COR-L47 (cell line): ENCODE measurements at regions not wholly inside any gene's neighbourhood (a gene's known extent, or its start where the extent isn't known, plus 50 kb on each side); places are given as distances from the start of the nearest gene placed in this dataset.
"Not testable (repeated sequence)": the region's sequence is repeated elsewhere in the genome, so short reads cannot be mapped to it uniquely, and the experiment has no call there.

ENCODE experiments used
- DNase-seq: peaks from one replicate; lab custom pipeline; 2025; lab: John Stamatoyannopoulos, UW

DNA sequence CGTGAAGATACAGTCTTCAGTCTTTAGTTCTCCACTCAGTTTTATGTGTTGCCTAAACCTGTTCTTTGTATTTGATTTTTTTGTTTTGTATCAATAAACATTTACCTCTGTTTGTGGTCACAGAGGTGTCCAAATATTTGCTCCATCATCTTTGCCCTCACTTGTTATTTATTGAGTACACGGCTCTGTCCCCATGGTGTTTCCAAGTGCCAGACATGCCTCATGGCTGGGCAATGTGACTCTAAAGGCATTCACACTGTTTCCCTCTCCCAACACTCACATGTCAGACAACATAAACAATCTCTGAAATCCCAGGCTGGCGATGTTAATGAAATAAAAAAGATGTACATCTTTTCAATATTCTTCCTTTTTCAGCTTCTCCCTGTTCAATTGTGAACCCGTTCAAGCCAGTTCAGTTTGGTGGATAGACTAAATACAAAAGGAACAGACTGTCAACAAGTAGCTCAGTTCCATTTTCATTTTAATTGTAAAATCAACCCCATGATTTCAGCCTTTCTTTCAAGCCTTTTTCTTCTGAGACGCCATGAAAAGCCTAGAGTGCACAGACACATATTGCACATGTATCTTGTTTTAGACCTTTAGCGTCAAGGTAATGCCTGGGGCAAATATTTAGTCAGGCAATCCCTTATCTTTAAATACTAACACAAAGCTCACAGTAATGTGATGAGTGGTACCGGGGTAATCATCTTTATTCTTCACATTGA is 680.7 kb downstream of the GALC start:
- peak; percentile 20 for DNase-seq

DNA sequence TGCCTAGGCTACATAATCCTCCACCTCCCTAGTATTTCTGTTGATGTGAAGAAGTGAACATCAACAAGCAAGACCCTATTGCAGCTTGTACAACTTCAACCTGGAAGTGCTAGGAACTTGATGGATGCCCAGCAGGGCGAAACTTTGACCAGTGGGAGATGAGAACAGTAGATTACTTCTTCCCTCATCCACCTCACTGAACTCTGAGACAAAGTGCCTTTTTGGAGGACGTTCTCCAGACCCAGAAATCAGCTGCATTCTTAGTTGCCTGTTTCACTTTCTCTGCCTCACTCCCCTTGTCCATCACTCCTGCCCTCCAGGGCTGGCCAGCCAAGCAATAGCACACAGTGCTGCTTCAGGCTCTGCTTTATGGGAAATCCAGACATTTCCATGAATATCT is 683.4 kb downstream of the GALC start:
- no peak for DNase-seq

DNA sequence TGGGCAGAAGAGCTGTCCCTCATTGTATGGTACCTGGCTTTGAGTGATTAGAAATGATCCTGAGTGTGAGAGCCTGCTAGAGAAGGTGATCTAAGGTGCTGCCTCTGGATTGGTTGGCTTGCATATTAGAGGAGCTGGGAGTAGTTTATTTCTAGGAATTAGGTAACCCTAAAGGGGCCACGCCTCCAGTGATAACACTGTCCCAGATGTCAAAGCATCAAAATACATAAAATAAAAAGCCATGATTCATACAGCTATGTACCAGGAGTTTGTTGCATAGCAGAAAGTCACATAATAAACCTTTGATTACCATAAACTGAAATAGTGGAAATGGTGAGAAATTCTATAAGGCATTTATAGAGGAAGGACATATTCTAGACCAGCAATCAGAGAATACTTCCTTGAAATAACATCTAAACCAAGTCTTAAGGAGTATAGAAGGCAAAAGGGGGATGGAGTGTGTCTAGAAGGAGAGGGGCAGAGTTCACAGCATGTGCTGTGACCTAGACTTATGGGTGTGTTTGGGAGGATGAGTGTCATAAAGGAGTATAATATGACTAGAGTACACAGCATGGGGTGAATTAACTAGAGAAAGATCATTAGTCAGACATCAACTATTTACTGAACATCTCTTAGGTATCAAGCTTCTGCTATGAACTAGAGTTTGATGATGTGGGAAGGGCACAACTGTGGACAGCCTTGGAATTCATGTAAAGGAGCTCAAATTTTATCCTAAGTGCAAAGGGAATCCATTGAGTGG is 686.4 kb downstream of the GALC start:
- DNase-seq: no peak

DNA sequence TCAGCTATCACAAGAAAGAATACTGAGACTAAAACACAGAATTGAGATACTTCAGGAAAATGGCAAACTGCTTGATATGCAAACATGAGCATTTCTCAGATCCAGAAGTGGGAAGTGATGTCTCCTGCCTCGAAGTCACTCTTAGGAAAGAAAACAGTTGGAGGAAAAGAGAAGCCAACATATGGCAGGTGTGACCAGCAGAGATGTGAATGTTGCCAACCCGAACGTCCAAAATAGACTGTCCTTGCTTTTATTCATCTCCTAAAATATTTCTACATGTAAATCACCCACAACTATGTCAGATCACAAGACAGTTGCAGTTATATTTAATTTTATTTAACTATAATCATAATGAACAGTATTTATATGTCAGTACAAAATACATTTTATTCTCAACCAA is 687.6 kb downstream of the GALC start:
- DNase-seq: no peak

DNA sequence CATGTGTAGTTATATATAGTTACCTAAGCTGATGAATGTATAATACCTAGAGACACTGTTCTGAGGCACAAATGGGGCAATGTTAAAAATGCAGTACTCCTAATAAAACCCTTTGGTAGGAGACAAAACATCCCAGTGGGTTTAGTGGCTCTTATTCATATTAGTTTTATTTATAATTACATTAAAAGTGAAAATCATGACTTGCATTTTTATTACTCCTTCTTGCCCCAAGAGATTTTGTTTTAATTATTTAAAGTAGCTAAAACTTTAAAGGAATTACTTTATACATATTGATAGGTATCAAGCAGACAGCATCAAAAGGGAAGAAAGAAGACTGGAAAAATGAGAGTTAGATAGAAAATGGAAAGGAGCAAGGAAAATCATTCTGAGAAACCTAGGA is 688.6 kb downstream of the GALC start:
- no peak for DNase-seq

DNA sequence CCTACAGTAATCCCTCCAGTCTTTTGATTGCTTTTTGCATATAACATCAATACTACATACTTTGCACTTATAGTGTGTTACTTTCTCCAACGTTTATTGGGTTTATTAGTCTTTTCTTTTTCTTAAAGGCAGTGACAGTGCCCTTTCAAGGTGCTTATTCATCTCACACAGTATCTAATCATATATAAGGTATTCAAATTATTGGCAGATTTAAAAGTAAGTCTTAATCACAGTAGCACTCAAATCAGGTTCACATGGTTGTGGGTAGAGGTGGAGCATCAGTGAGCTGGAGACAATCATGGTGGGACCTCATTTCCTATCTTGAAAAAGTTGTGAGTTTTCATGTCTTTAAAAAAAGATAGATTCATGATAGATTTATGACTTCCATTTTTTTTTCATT is 706.2 kb downstream of the GALC start:
- DNase-seq: no peak

DNA sequence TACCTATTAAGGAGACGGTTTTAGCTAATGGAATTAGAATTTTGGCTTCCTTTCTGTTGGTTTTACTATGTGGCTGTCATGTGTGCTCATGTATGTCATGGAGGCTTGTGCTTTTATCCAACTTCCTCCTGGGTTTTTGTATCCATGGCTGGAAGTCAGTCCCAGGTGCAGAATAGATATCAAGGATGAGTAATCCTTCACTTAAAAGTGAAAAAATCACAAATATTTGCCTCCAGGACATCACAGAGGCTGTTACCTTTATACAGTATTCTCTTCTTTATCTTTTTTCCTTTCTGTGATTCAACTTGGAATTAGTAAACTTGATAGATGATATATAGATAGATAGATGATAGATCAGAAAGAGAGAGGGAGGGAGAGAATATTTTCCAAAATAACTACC is 706.8 kb downstream of the GALC start:
- DNase-seq: no peak

DNA sequence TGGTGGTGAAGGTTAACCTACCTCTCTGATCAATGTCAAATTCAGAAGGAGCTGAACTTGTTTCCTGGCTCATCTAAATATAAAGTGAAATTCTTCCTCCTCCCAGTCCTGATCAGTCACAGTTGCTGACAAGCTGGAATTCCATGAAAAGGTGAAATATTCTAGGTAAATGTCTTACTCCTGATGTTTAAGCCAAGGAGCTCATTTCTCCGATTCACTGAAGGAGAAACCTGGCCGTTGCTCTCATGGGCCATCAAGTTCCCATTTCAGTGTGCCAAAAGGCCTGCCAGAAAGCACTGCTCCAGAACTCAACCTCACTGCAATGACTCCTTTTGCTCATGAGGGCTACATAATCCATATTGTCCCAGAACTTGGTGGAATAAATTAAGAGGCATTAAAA is 707.5 kb downstream of the GALC start:
- no peak for DNase-seq

DNA sequence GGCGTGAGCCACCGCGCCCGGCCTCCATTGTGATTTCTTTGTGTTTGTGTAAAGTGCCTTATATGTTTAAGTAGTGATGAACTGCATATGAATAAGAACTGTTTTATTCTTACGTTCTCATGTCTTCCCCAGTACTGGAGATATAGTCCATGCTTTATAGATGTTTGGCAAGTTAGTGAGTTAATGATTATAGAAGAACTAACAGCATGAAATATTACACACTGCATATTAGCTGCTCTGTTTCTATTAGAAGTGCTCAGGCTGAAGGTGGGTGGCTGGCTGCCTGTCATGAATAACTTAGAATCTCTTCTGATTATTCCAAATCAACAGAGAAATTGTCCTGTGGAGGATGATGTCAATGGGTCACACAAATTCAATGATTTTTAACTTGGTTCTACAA is 709.4 kb downstream of the GALC start:
- DNase-seq: no peak

DNA sequence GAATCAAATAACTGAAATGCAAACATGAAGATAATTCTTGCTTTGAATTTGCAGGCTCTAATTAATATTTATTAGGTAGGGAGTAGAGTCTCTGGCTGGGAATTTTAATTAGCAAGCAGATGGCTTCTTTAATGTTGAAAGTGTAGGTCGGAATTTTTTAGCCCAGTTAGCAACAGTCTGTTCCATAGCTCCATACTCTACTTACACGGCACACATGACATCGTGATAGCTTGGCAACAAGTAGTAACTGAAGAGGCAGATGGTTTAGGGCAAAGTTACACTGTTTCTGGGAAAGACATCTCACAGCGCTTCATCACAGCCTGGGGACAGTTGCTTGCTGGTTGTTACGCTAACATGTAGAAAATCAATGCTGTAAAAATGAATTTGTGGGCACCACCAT is 710.7 kb downstream of the GALC start:
- DNase-seq: no peak

DNA sequence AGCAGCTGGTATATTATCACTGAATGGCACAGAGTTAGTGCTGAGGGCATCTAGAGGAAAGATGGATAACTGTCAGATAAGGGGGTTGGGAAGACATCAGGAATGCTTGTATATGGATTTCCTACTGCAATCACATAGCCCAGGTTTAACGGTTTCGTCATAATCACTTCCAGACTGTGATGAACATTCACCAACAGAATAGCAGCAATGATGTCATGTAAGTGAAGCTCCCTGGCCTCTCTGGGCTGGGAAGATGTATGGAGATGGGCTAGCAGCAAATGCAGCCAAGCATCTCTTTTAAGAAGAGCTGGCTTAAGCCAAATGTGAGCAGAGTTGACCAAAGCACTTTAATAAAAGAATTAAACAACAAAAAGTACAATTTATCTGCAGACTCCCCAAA is 714.6 kb downstream of the GALC start:
- DNase-seq: no peak

DNA sequence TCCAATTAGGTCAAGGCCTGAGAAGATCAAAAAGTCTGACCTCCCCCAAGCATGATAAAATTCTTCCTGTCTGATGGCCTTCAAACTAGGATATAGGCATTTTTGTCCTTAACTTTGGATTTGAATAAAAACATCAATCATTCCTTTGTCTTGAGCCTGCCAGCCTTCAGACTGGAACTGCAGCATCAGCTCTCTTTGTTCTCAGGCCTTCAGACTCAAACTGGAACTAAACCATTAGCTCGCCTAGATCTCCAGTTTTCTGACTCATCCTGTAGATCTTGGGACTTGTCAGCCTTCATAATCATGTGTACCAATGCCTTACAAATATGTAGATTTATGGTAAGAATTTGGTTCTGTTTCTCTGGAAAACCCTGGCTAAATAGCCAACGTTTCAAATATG is 721.7 kb downstream of the GALC start:
- DNase-seq: no peak

DNA sequence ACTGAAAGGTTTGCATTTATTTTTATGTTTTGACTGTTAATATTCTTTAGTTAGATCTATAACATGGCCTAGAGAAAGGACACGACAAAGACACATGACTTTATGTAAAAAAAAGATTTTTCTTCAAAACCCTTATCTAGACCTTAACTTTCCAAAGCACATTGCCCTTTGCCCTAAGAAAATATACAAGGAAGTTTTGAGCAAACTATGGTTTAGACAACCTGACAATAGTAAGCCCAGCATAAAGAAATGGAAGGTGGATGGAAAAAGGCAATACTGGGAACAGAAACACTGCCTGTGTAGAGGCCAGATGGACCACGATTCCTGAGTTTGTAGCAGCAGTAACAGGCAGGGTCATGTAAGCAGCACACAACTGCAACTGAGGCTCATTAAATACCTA is 724.0 kb downstream of the GALC start:
- DNase-seq: no peak

DNA sequence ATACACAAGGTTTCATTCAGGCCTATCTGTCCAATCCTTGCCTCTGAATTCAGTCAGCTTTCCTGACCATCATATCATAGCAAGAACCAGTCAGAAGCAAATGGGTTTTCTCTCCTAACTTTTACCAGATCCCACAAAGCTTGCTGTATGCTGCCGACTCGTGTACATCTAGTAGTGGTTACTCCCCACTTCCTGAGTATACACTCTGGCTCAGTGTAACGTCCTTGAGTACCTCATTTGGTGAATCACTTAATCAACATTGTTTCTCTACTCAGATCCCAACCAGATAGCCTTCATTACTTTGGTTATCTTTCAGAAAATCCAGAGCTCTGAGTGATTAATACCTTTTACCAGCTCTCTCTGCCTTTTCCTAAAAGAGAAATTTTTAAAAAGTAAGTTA is 728.2 kb downstream of the GALC start:
- DNase-seq: no peak

DNA sequence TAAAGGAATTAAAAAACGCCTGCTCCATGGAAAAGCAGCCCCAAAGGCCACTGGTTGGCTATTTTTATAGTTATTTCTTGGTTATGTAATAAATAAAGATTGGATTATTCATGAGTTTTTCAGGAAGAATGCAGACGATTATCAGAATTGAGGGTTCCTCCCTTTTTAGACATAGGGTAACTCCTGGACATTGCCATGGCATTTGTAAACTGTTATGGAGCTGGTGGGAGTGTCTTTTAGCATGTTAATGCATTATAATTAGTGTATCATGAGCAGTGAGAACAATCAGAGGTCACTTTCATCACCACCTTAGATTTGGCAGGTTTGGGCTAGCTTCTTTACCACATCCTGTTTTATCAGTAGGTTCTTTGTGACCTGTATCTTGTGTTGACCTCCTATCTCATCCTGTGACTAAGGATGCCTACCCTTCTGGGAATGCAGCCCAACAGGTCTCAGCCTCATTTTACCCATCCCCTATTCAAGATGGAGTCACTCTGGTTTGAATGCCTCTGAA is 728.7 kb downstream of the GALC start:
- no peak for DNase-seq

DNA sequence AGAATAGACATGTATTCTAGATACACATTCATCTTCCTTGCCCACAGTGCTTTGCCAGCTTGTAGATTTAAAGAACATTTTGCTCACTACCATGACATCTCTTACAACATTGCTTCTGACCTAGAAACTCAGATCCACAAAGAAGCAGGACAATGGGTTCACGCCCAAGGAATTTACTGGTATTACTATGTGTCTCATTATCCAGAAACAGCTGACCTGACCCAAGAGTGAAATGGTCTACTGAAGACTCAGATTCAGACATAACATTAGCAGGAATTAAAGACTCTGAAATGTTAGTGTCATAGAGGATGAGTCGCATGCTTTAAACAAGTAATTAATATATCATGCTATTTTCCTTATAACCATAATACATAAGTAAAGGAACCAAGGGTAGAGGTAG is 731.4 kb downstream of the GALC start:
- DNase-seq: no peak

DNA sequence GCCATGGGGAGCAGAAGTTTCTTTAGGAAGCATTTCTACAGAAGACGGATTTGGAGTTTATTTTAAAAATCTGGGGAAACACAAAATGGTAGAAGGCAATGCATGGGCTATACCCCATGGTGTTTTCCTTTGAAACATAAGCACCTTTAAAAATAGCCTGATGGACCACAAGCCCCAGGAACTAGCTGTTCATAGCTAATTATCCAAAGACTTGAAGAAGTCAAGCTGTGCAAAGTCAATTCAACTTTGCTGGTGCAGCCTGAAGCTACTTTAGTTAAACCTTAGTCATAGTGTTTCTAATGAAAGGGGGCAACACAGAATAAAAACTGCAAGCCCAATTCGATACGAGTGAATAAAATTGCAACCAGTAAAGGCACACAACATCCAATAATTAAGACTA is 732.5 kb downstream of the GALC start:
- peak; percentile 71 for DNase-seq

DNA sequence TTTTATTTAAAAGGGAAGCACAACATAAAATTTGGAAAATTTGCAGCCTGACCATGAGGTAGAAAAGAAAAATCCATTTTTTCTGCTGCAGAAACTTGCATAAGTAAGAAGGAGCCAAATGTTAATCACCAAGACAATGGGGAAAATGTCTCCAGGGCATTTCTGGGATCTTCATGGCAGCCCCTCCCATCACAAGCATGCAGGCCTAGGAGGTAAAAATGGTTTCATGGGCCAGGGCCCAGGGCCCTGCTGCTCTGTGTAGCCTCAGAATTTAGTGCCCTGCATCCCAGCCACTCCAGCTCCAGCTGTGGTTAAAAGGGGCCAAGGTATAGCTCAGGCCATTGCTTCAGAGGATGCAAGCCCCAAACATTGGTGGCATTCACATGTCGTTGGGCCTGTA is 735.6 kb downstream of the GALC start:
- DNase-seq: no peak

DNA sequence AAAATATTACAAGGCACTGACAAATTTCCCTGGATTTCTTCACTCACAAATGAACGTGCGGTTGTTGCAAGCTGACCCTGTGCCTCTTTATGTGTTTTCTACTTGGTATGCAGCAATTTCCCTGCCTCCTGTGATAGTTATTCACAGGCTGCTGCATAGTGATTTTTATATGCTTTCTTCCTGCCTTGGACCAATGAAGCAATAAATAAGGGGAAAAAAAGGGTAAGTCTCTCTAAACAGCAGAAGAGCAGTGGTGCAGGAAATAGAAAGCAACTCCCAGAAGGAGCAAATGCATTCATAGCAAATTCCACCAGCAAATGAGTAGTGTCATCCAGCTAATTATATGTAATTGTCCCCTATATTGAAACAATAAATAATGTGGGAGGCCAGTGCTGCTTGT is 737.9 kb downstream of the GALC start:
- no peak for DNase-seq

DNA sequence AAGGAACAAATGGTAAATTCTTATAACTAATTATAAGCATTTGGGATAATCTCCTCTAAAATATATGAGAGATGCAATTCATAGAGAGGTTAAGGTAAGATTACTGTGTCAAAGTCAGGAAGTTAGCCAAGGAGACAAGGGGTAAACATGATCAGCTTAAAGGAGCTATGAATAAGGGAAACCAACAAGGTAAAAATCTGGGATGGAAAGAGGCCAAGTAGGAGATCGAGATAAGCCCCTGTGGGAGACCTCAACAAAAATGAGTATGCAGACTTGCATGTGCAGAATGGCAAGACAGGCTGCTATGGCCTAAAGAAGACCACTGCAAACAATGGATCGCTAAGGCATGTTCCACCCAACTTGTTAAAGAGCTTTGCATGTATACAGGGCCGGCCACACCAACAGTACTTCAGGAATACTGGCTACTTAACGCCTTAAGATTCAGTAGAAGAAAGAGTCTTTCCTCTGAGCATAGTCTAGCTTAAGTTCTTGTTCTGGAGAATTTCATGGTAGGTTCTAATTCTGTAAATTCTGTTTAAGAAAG is 738.6 kb downstream of the GALC start:
- no peak for DNase-seq

DNA sequence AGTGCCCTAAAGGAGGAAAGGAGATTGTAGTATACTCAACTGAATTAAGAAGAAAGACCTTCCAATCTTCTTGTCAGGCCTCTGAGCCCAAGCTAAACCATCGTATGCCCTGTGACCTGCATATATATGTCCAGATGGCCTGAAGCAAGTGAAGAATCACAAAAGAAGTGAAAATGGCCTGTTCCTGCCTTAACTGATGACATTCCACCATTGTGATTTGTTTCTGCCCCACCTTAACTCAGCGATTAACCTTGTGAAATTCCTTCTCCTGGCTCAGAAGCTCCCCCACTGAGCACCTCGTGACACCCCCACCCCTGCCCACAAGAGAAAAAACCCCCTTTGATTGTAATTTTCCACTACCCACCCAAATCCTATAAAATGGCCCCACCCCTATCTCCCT is 739.2 kb downstream of the GALC start:
- not testable (repeated sequence) for DNase-seq

DNA sequence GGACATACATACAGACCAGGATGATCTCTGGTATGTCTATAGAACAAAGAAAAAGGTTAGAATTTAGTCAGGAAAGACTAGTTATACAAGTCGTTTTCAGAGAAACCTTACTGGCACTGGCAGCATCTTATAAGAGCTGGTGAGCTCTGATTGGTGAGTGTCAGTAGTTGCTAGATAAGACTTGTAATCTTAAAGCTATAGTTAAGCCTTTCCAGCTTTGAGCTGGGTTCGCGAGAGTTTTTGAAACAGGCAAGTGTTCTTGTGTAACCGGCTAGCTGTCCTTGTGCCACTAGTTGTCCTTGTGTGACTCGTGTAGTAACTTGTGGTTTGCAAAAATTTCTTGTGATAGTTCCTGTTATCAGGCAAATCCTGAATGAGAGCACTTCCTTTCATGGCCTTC is 740.9 kb downstream of the GALC start:
- no peak for DNase-seq

DNA sequence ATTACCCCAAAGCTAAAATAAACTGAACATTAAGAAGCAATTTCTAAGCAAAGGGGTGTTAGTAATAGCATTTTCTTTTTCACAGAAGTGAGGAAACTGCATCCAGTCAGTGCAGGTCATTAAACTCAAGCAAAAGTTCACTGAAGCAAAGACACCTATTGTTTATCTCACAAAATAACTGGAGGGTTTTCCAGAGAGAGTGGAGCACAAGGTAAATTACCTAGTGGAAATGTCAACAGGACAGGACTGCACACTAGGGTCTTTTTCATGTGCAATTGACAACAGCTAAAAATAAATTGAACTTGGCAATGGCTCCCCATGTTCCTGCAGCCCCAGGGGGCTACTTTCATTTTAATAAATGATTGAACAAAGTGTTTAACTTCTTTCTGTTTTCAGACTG is 742.0 kb downstream of the GALC start:
- DNase-seq: peak; percentile 30
